Vagina (tissue), 2 donors: ENCODE measurements at regions not wholly inside any gene's neighbourhood (a gene's known extent, or its start where the extent isn't known, plus 50 kb on each side); places are given as distances from the start of the nearest gene placed in this dataset.

ENCODE experiments used
- CTCF ChIP-seq, 3 experiments: fragments of 450-650 bp in 2 of 3; fragments of 200-600 bp in 1 of 3; sonication (generic) in 1 of 3; IDR thresholded peaks; one replicate each; pipeline ENCODE4 v1.5.1; 2017 to 2019; ENCODE audit warnings: antibody characterized with exemption in 3 of 3, mild to moderate bottlenecking in 2 of 3, moderate library complexity in 2 of 3
- POLR2A ChIP-seq, 2 donors: fragments of 450-650 bp; IDR thresholded peaks; one replicate each; pipeline ENCODE4 v1.6.1; 2017; ENCODE audit warnings: antibody characterized with exemption in 2 of 2, mild to moderate bottlenecking in 2 of 2, moderate library complexity in 2 of 2
- POLR2AphosphoS5 ChIP-seq, 2 donors: sonication (generic); formaldehyde crosslinking; IDR thresholded peaks; one replicate each; pipeline ENCODE4 v1.9.0; 2017; ENCODE audit warnings: antibody characterized with exemption in 2 of 2, mild to moderate bottlenecking in 2 of 2, low read depth in 1 of 2; ENCODE audit not compliant: insufficient read depth in 1 of 2

GRCh38 chr16:49019081-49019633 is 262.5 kb downstream of the CBLN1 start:
- TF ChIP-seq CTCF (IDR thresholded peaks at IDR 0.05) (no peak), POLR2A (IDR thresholded peaks at IDR 0.05) (no peak), POLR2AphosphoS5 (IDR thresholded peaks at IDR 0.05; ENCODE audit: insufficient read depth in 1 of 2, low read depth in 1 of 2) (no peak)
